Ectodermal cell (in vitro differentiated cells): ENCODE measurements at regions not wholly inside any gene's neighbourhood (a gene's known extent, or its start where the extent isn't known, plus 50 kb on each side); places are given as distances from the start of the nearest gene placed in this dataset.

Experiments used
- H3K27ac ChIP-seq: 2 replicates; pipeline ENCODE4 v1.7.0; 2013; ENCODE audit warnings: mild to moderate bottlenecking, low read depth, low read length; ENCODE audit not compliant: insufficient read depth, poor library complexity, severe bottlenecking
- H3K27me3 ChIP-seq: 2 replicates; pipeline ENCODE4 v1.7.0; 2013; ENCODE audit warnings: mild to moderate bottlenecking, low read length; ENCODE audit not compliant: insufficient read depth, control insufficient read depth, poor library complexity, severe bottlenecking
- H3K36me3 ChIP-seq: one replicate; pipeline ENCODE4 v1.7.0; 2013; ENCODE audit warnings: low read length; ENCODE audit not compliant: control insufficient read depth, insufficient read depth
- H3K4me1 ChIP-seq: one replicate; pipeline ENCODE4 v1.7.0; 2013; ENCODE audit warnings: low read length; ENCODE audit not compliant: control insufficient read depth, insufficient read depth
- H3K4me3 ChIP-seq: 2 replicates; pipeline ENCODE4 v1.7.0; 2013; ENCODE audit warnings: low read depth, low read length, control low read depth; ENCODE audit not compliant: insufficient read depth
- H3K9me3 ChIP-seq: 2 replicates; pipeline ENCODE4 v1.7.0; 2013; ENCODE audit warnings: mild to moderate bottlenecking, low read length, moderate library complexity; ENCODE audit not compliant: control insufficient read depth
- WGBS, 2 experiments: methylation state at CpG; one replicate each; pipeline ENCODE4 v1.1.7; 2013; ENCODE audit warnings: missing lambda C conversion rate in 2 of 2; 5-methylcytosine and 5-hydroxymethylcytosine counted together

DNA sequence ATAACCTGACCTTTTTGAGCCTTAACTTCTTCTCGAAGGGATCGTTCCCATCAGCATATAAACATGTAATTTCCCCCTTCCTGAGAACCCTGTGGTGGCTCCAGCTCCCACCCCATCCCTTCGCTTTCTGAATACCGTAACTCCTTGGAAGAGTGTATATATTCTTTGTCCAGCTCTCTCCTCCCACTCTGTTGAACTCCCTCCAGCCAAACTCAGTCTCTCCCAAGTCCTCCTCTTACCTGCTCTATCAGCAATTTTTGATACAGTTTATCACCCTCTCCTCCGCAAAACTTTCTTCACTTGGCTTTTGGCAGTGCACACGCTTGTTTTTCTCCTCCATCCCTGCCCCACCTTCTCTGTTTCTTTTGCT, 109.9 kb upstream of the SLC25A33 start:
- H3K27ac ChIP-seq = no peak overlapping the region
- H3K4me3 ChIP-seq = peak overlapping the region; percentile 52
- H3K36me3 ChIP-seq = no peaks in the 10 kb centered on the region
- peaks cover 9% of the 10 kb centered on the region for H3K4me1 ChIP-seq
- no peaks in the 10 kb centered on the region for H3K9me3 ChIP-seq
- no peaks in the 10 kb centered on the region for H3K27me3 ChIP-seq
- WGBS, 2 experiments = 52 to 53% methylated on average over 6 of the region's 6 CpGs

- WGBS, 2 experiments = 90 to 93% methylated on average over 9 to 10 of the region's 11 CpGs
- Histone ChIP-seq H3K27ac (no peak overlapping the region), H3K4me1 (peaks cover 13% of the 10 kb centered on the region), H3K9me3 (no peaks in the 10 kb centered on the region), H3K4me3 (no peak overlapping the region), H3K36me3 (no peaks in the 10 kb centered on the region), H3K27me3 (no peaks in the 10 kb centered on the region)
These were observed 104.8 kb upstream of the SLC25A33 start for GRCh38 chr1:9434247-9435152.

DNA sequence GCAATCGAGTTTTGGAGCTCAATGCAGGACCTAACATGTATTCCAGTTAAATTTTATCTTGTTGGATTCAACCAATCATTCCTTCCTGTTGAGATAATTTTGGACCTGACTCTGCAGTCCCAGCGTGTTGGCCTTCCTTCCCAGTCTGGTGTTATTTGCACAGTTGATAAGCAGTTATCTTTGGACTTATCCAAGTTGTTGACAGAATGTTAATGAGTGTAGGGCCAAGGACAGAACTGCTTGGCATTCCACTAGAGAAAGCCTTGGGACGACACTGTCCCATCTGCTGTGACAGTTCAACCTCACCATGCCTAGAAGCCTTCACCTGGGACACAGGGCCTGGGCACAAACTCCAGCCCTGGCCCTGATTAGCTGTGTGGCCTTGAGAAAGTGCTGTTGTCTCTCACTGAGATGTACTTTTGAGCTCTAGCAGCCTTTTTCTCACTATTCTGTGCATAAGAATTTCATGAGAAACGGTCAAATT, 104.1 kb upstream of the SLC25A33 start:
- 83% methylated on average over 4 of the region's 4 CpGs for WGBS, 2 experiments

DNA sequence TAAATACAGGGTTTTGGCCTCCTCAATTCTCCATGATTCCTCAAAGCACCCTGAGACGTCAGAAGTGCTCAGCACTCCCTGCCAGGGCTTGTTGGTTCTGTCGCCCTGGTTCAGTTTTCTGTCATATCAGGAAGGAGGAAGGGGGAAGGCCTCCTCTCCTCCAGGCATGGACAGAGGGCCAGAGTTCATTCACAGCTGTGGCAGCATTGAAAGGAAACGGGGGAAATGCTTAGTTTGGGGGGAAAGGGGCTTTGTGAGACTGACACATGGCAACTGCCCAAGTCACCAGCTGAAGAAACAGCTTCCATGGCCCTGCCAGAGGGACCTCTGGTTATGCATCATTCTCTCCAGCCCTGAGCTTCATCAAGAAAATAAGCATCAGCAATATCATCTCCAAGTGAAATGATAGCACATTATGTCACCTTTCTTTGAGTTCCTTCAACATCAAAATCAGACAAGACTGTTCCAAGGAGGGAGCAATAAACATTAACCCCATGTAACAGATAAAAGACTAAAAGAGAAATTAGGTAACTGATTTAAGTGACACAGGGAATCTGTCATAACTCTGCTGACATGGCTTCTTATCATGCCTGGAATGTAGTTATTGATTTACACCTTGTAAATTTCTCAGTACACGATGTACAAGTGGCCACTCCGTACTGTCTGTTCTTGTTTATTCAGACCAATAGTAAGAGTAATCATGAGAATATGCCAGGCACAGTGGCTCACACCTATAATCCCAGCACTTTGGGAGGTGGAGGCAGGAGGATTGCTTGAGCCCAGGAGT, 103.2 kb upstream of the SLC25A33 start:
- WGBS, 2 experiments = 83 to 92% methylated on average over 5 of the region's 5 CpGs
- Histone ChIP-seq H3K27ac (no peak overlapping the region), H3K9me3 (no peaks in the 10 kb centered on the region)

More for the DNA sequence above, 104.1 kb upstream of the SLC25A33 start:
- Histone ChIP-seq H3K36me3 (no peaks in the 10 kb centered on the region), H3K9me3 (no peaks in the 10 kb centered on the region), H3K4me3 (no peak overlapping the region), H3K4me1 (peaks cover 12% of the 10 kb centered on the region), H3K27ac (no peak overlapping the region), H3K27me3 (no peaks in the 10 kb centered on the region)

GRCh38 chr1:9437961-9438430, 101.3 kb upstream of the SLC25A33 start:
- peaks cover 12% of the 10 kb centered on the region for H3K4me1 ChIP-seq
- no peaks in the 10 kb centered on the region for H3K9me3 ChIP-seq
- WGBS, 2 experiments = 86 to 87% methylated on average over 13 to 14 of the region's 14 CpGs
- no peaks in the 10 kb centered on the region for H3K27me3 ChIP-seq
- H3K36me3 ChIP-seq = no peaks in the 10 kb centered on the region
- H3K4me3 ChIP-seq = no peak overlapping the region
- H3K27ac ChIP-seq = no peak overlapping the region

More for the DNA sequence above, 103.2 kb upstream of the SLC25A33 start:
- Histone ChIP-seq H3K36me3 (no peaks in the 10 kb centered on the region), H3K4me1 (peaks cover 12% of the 10 kb centered on the region), H3K27me3 (no peaks in the 10 kb centered on the region), H3K4me3 (no peak overlapping the region)

DNA sequence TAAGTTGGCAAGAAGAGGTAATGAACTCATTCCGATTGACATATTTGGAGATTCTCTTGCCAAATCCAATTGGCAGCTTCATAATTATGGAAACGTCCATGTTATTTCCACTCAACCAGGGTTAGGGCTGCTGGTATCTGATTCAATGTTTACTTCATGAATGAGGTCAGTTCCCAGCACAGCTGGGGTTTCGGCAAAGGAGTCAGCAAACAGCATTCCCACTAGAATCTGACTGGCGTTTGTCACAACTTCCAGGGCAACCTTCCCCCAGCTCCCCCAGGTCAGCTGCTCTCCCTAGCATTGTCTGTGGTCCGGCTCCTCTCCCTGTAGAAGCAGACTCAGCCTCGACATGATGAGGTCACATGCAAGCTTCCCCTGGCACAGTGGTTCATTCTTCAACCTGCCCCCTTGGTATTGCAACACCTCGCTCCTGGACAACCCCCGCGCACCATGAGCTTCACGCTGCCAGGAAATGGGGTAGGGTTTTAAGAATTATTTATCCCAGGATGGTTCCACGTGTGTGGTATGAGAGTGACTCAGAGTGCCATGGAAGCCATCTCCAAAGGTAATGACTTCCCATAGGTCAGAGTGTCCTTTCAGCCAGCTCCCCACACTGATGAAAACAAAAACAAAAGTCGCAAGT, 100.7 kb upstream of the SLC25A33 start:
- H3K27me3 ChIP-seq = no peaks in the 10 kb centered on the region
- H3K4me1 ChIP-seq = peaks cover 12% of the 10 kb centered on the region
- H3K36me3 ChIP-seq = no peaks in the 10 kb centered on the region
- H3K9me3 ChIP-seq = no peaks in the 10 kb centered on the region
- WGBS, 2 experiments = 80 to 84% methylated on average over 12 of the region's 12 CpGs
- H3K27ac ChIP-seq = no peak overlapping the region
- H3K4me3 ChIP-seq = no peak overlapping the region

- Histone ChIP-seq H3K27ac (no peak overlapping the region), H3K9me3 (no peaks in the 10 kb centered on the region), H3K27me3 (no peaks in the 10 kb centered on the region), H3K4me3 (no peak overlapping the region), H3K36me3 (no peaks in the 10 kb centered on the region), H3K4me1 (peaks cover 12% of the 10 kb centered on the region)
- 89 to 92% methylated on average over 9 of the region's 9 CpGs for WGBS, 2 experiments
These were observed 100.0 kb upstream of the SLC25A33 start for GRCh38 chr1:9439074-9439761.

GRCh38 chr1:9440261-9440660, 99.0 kb upstream of the SLC25A33 start:
- 85 to 89% methylated on average over 7 of the region's 7 CpGs for WGBS, 2 experiments
- H3K36me3 ChIP-seq = no peaks in the 10 kb centered on the region
- no peak overlapping the region for H3K27ac ChIP-seq
- no peak overlapping the region for H3K4me3 ChIP-seq
- no peaks in the 10 kb centered on the region for H3K27me3 ChIP-seq
- peaks cover 20% of the 10 kb centered on the region for H3K4me1 ChIP-seq
- no peaks in the 10 kb centered on the region for H3K9me3 ChIP-seq

- Histone ChIP-seq H3K27me3 (no peaks in the 10 kb centered on the region), H3K27ac (no peak overlapping the region), H3K9me3 (no peaks in the 10 kb centered on the region), H3K4me3 (no peak overlapping the region), H3K4me1 (peaks cover 20% of the 10 kb centered on the region), H3K36me3 (no peaks in the 10 kb centered on the region)
- WGBS, 2 experiments = 86 to 87% methylated on average over 3 of the region's 3 CpGs
These were observed 98.5 kb upstream of the SLC25A33 start for GRCh38 chr1:9440763-9441194.
